ENCODE measurements at regions not wholly inside any gene's neighbourhood (a gene's known extent, or its start where the extent isn't known, plus 50 kb on each side); places are given as distances from the start of the nearest gene placed in this dataset.
A peak's percentile ranks its signal among the peaks of the same experiment; 100 is the strongest.
"Not testable (repeated sequence)": the region's sequence is repeated elsewhere in the genome, so short reads cannot be mapped to it uniquely, and the experiment has no call there.

GRCh38 chr12:90481748-90482147 lies 473.2 kb downstream of the CCER1 start:
- DNase-seq (ENCODE audit: missing footprints), result no peak
- no peak for ATAC-seq
- intact Hi-C loops (cut with DNase I), result no loop called here

GRCh38 chr12:90479237-90479636 lies 475.7 kb downstream of the CCER1 start:
- DNase-seq (ENCODE audit: missing footprints), result no peak
- intact Hi-C loops (cut with DNase I), result no loop called here
- ATAC-seq, result no peak

GRCh38 chr12:90473831-90474230 lies 481.1 kb downstream of the CCER1 start:
- DNase-seq (ENCODE audit: missing footprints) (no peak), ATAC-seq (no peak)
- intact Hi-C loops (cut with DNase I), result no loop called here

GRCh38 chr12:90460681-90461080 lies 494.3 kb downstream of the CCER1 start:
- ATAC-seq, result no peak
- no peak for DNase-seq (ENCODE audit: missing footprints)
- intact Hi-C loops (cut with DNase I), result no loop called here

- ATAC-seq, result no peak
- intact Hi-C loops (cut with DNase I), result no loop called here
- DNase-seq (ENCODE audit: missing footprints), result no peak
These were observed 498.7 kb downstream of the CCER1 start for GRCh38 chr12:90456248-90456647.

GRCh38 chr12:90455756-90456155 lies 499.2 kb downstream of the CCER1 start:
- DNase-seq (ENCODE audit: missing footprints) (no peak), ATAC-seq (no peak)

GRCh38 chr12:90449611-90450010 lies 505.4 kb downstream of the CCER1 start:
- intact Hi-C loops (cut with DNase I), result no loop called here
- ATAC-seq (no peak), DNase-seq (ENCODE audit: missing footprints) (no peak)

More at GRCh38 chr12:90455756-90456155, 499.2 kb downstream of the CCER1 start:
- intact Hi-C loops (cut with DNase I), result no loop called here

GRCh38 chr12:90443466-90443865 lies 511.5 kb downstream of the CCER1 start:
- ATAC-seq; intact Hi-C loops (cut with DNase I); DNase-seq (ENCODE audit: missing footprints): not testable (repeated sequence)

- intact Hi-C loops (cut with DNase I), result no loop called here
- no peak for DNase-seq (ENCODE audit: missing footprints)
- ATAC-seq, result no peak
These were observed 513.5 kb downstream of the CCER1 start for GRCh38 chr12:90441431-90441830.

GRCh38 chr12:90428881-90429280 lies 526.1 kb downstream of the CCER1 start:
- DNase-seq (ENCODE audit: missing footprints) (no peak), ATAC-seq (no peak)
- intact Hi-C loops (cut with DNase I), result no loop called here

- peak; percentile 23 for ATAC-seq
- DNase-seq (ENCODE audit: missing footprints), result no peak
- intact Hi-C loops (cut with DNase I), result no loop called here
These were observed 526.5 kb downstream of the CCER1 start for GRCh38 chr12:90428465-90428864.

- ATAC-seq (no peak), DNase-seq (ENCODE audit: missing footprints) (no peak)
- intact Hi-C loops (cut with DNase I), result no loop called here
These were observed 531.0 kb downstream of the CCER1 start for GRCh38 chr12:90423965-90424364.

GRCh38 chr12:90410962-90411361 lies 544.0 kb downstream of the CCER1 start:
- ATAC-seq, result no peak
- DNase-seq (ENCODE audit: missing footprints), result no peak
- intact Hi-C loops (cut with DNase I), result no loop called here

- intact Hi-C loops (cut with DNase I), result no loop called here
- no peak for ATAC-seq
- no peak for DNase-seq (ENCODE audit: missing footprints)
These were observed 547.1 kb downstream of the CCER1 start for GRCh38 chr12:90407841-90408240.

GRCh38 chr12:90404071-90404470 lies 550.9 kb downstream of the CCER1 start:
- DNase-seq (ENCODE audit: missing footprints) (no peak), ATAC-seq (no peak)
- intact Hi-C loops (cut with DNase I), result no loop called here

GRCh38 chr12:90401185-90401584 lies 553.8 kb downstream of the CCER1 start:
- ATAC-seq (no peak), DNase-seq (ENCODE audit: missing footprints) (no peak)
- intact Hi-C loops (cut with DNase I), result no loop called here

GRCh38 chr12:90399357-90399756 lies 555.6 kb downstream of the CCER1 start:
- ATAC-seq (no peak), DNase-seq (ENCODE audit: missing footprints) (no peak)
- intact Hi-C loops (cut with DNase I), result no loop called here

GRCh38 chr12:90398285-90398836 lies 556.6 kb downstream of the CCER1 start:
- no peak for ATAC-seq
- intact Hi-C loops (cut with DNase I), result no loop called here
- DNase-seq (ENCODE audit: missing footprints), result no peak

GRCh38 chr12:90396556-90396955 lies 558.4 kb downstream of the CCER1 start:
- DNase-seq (ENCODE audit: missing footprints), result no peak
- no peak for ATAC-seq
- intact Hi-C loops (cut with DNase I), result no loop called here

GRCh38 chr12:90393652-90394051 lies 561.3 kb downstream of the CCER1 start:
- intact Hi-C loops (cut with DNase I), result no loop called here
- ATAC-seq (no peak), DNase-seq (ENCODE audit: missing footprints) (no peak)

- intact Hi-C loops (cut with DNase I), result no loop called here
- DNase-seq (ENCODE audit: missing footprints) (no peak), ATAC-seq (no peak)
These were observed 561.9 kb downstream of the CCER1 start for GRCh38 chr12:90393089-90393488.
